Stimulated activated CD8-positive, alpha-beta memory T cell treated with anti-CD3 and anti-CD28 coated beads, Interleukin-2, amount 100 ng/mL, for 1 hour (primary cell): ENCODE measurements at regions not wholly inside any gene's neighbourhood (a gene's known extent, or its start where the extent isn't known, plus 50 kb on each side); places are given as distances from the start of the nearest gene placed in this dataset.
"Not testable (repeated sequence)": the region's sequence is repeated elsewhere in the genome, so short reads cannot be mapped to it uniquely, and the experiment has no call there.

Experiments used
- DNase-seq, 2 donors: peaks; one replicate each; pipeline ENCODE4 v3.0.0-alpha.2; 2020; ENCODE audit warnings: low read depth in 2 of 2

GRCh38 chr13:59352600-59352999 lies 811.1 kb downstream of the DIAPH3 start:
- DNase-seq, result no peak

GRCh38 chr13:59354665-59355369 lies 808.9 kb downstream of the DIAPH3 start:
- DNase-seq, result no peak

GRCh38 chr13:59356607-59357006 lies 807.1 kb downstream of the DIAPH3 start:
- DNase-seq, result no peak

GRCh38 chr13:59358014-59358413 lies 805.7 kb downstream of the DIAPH3 start:
- DNase-seq, result no peak

GRCh38 chr13:59360108-59360507 lies 803.6 kb downstream of the DIAPH3 start:
- no peak for DNase-seq

- no peak for DNase-seq
Observed at GRCh38 chr13:59360916-59361315, 802.8 kb downstream of the DIAPH3 start.

GRCh38 chr13:59363313-59363712 lies 800.4 kb downstream of the DIAPH3 start:
- DNase-seq, result no peak

GRCh38 chr13:59363947-59364346 lies 799.8 kb downstream of the DIAPH3 start:
- DNase-seq, result no peak

- no peak for DNase-seq
Observed at GRCh38 chr13:59364641-59365085, 799.1 kb downstream of the DIAPH3 start.

- no peak for DNase-seq
Observed at GRCh38 chr13:59367467-59367866, 796.3 kb downstream of the DIAPH3 start.

- DNase-seq, result no peak
Observed at GRCh38 chr13:59367904-59368303, 795.8 kb downstream of the DIAPH3 start.

GRCh38 chr13:59368693-59369092 lies 795.0 kb downstream of the DIAPH3 start:
- DNase-seq, result no peak

- DNase-seq, result no peak
Observed at GRCh38 chr13:59371229-59371628, 792.5 kb downstream of the DIAPH3 start.

GRCh38 chr13:59373341-59373740 lies 790.4 kb downstream of the DIAPH3 start:
- DNase-seq, result no peak

GRCh38 chr13:59374691-59375090 lies 789.0 kb downstream of the DIAPH3 start:
- DNase-seq, result no peak

GRCh38 chr13:59384154-59384553 lies 779.6 kb downstream of the DIAPH3 start:
- no peak for DNase-seq

GRCh38 chr13:59391696-59392095 lies 772.0 kb downstream of the DIAPH3 start:
- DNase-seq, result peak in 1 of 2 donors; percentile 26

GRCh38 chr13:59392328-59392727 lies 771.4 kb downstream of the DIAPH3 start:
- DNase-seq, result no peak

- no peak for DNase-seq
Observed at GRCh38 chr13:59394496-59394895, 769.2 kb downstream of the DIAPH3 start.

- DNase-seq, result no peak
Observed at GRCh38 chr13:59398127-59398526, 765.6 kb downstream of the DIAPH3 start.

- DNase-seq, result no peak
Observed at GRCh38 chr13:59398661-59399060, 765.1 kb downstream of the DIAPH3 start.

- DNase-seq, result no peak
Observed at GRCh38 chr13:59399513-59399912, 764.2 kb downstream of the DIAPH3 start.

GRCh38 chr13:59404331-59404730 lies 759.4 kb downstream of the DIAPH3 start:
- DNase-seq, result no peak

GRCh38 chr13:59407251-59407650 lies 756.5 kb downstream of the DIAPH3 start:
- DNase-seq, result not testable (repeated sequence)
